ENCODE measurements at regions not wholly inside any gene's neighbourhood (a gene's known extent, or its start where the extent isn't known, plus 50 kb on each side); places are given as distances from the start of the nearest gene placed in this dataset.
A peak's percentile ranks its signal among the peaks of the same experiment; 100 is the strongest.

DNA sequence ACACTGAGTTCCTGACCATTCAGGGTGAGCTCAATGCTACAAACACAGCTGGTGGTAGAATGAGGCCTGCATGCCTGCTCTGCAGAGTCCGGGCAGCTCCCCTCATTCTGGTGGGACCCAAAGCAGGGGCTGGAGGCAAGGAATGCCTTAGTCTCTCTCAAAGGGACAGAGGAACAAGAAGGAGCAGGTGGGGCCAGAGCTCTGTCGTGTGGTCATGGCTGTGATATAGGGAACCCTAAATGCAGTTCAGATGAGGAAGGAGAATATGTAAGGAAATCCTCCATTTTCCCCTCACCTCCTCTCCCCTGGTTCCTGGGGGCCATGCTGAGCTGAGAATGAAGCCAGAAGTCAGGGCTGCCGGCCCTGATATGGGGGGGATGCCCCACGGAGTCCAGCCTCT, 334.3 kb downstream of the CYP26B1 start:
- TF ChIP-seq, protein P1, sequence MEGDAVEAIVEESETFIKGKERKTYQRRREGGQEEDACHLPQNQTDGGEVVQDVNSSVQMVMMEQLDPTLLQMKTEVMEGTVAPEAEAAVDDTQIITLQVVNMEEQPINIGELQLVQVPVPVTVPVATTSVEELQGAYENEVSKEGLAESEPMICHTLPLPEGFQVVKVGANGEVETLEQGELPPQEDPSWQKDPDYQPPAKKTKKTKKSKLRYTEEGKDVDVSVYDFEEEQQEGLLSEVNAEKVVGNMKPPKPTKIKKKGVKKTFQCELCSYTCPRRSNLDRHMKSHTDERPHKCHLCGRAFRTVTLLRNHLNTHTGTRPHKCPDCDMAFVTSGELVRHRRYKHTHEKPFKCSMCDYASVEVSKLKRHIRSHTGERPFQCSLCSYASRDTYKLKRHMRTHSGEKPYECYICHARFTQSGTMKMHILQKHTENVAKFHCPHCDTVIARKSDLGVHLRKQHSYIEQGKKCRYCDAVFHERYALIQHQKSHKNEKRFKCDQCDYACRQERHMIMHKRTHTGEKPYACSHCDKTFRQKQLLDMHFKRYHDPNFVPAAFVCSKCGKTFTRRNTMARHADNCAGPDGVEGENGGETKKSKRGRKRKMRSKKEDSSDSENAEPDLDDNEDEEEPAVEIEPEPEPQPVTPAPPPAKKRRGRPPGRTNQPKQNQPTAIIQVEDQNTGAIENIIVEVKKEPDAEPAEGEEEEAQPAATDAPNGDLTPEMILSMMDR (conservative IDR thresholded peaks at IDR 0.05; ENCODE audit: low read depth, low read length): no peak
- no peak for DNase-seq (ENCODE audit: low read depth)
- H3K4me3 ChIP-seq (ENCODE audit: low read length): no peak overlapping the region

DNA sequence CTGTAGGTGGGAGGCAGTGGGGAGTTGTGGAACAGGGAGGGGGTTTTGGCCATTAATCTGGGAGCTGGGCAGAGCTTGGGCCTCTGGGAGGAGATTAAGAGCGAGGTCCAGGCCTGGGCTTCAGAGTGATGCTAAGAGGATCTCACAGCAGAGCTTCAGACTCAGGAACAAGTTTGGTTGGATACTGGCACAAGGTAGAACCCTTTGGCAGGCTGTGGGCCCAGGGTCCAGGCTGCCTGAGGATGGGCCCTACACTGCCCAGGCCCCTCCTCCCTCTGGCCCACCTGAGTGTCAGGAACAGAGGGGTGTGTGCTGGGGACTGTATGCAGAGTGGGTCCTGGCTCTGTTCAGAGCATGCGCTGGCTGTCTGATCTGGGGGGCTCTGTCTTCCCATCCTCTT, 334.9 kb downstream of the CYP26B1 start:
- no peak for DNase-seq (ENCODE audit: low read depth)
- TF ChIP-seq, protein P1 (conservative IDR thresholded peaks at IDR 0.05; ENCODE audit: low read depth, low read length): no peak
- H3K4me3 ChIP-seq (ENCODE audit: low read length): no peak overlapping the region

DNA sequence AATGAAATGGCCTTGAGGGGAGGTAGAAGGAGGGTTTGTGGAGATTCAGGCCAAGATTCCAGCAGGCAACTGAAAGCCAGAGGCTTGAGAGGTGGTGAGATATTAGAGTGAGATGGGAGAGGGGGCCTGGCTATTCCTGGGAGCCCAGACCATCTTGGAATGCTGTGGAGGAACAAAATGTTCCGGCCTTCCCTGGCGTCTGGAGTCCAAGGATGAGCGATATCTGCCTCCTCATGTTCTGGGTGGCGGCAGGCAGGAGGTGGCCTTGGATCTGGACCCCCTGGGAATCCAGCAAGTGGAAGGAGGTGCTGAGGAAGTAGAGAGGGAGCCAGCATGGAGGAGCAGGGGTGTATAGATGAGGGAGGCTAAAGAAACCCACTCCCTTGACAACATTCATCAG, 335.9 kb downstream of the CYP26B1 start:
- H3K4me3 ChIP-seq (ENCODE audit: low read length): no peak overlapping the region
- DNase-seq (ENCODE audit: low read depth): no peak

DNA sequence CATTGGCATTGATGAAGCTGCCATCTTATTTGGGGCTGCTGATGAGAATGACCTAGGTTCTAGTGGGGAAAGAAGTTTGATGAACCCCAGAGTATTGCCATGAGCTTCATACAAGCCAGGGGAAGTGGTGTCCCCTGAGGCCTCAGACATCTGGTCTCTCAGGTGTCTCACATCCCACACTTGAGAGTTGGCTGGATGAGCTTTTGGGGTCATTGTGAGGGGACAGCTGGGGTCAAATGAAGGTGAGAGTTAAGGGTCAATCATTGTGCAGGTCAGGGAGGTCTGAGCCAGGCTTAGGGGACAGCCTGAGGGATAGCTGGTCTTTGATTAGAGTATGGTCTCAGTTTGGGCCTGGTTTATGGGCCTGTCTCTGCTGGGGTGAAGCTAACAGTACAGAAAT, 336.5 kb downstream of the CYP26B1 start:
- TF ChIP-seq, protein P1 (conservative IDR thresholded peaks at IDR 0.05; ENCODE audit: low read depth, low read length): no peak
- DNase-seq (ENCODE audit: low read depth): no peak
- no peak overlapping the region for H3K4me3 ChIP-seq (ENCODE audit: low read length)

More for the DNA sequence above, 335.9 kb downstream of the CYP26B1 start:
- TF ChIP-seq, protein P1 (conservative IDR thresholded peaks at IDR 0.05; ENCODE audit: low read depth, low read length): no peak

DNA sequence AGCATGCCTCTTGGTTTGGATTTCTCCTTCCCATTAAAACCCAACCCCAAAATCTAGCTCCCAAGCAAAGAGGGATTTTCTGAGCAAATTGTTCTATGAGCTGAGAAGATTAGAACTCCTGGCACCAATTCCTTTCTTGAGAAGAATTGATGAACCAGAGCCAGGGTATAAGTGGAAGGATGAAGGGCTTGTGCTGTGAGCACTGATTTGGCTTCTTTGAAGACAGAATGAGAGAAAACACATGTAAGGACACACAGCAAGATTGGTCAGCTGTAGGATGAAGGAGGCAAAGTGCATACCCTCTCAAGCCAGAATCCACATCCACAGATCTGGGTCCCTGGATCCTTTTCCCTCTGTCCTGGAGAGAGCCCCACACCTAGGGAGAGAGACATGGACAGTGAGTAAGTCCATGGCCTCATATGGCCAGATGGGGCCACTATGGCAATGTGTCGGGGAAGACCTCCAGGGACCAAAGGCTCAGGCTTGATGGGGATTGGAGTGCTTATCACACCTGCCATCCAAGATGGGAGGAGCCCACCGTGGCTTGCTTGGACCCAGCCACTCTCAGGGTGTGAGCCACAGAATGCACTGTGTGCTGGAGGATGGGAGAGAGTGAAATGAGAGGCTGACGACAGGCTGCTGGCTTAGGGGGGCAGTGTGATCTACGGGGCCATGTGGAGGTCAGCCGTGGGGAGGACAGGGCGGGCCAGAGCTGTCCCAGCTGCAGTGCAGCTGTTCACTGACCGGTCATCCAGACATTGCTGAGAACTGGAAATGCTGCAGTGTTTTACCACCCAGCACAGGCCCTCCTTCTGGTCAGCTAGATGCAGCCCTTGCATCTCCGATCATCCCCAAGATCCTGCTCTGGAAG, 339.8 kb downstream of the CYP26B1 start:
- DNase-seq (ENCODE audit: low read depth): no peak
- TF ChIP-seq, protein P1 (conservative IDR thresholded peaks at IDR 0.05; ENCODE audit: low read depth, low read length): no peak
- H3K4me3 ChIP-seq (ENCODE audit: low read length): no peak overlapping the region

DNA sequence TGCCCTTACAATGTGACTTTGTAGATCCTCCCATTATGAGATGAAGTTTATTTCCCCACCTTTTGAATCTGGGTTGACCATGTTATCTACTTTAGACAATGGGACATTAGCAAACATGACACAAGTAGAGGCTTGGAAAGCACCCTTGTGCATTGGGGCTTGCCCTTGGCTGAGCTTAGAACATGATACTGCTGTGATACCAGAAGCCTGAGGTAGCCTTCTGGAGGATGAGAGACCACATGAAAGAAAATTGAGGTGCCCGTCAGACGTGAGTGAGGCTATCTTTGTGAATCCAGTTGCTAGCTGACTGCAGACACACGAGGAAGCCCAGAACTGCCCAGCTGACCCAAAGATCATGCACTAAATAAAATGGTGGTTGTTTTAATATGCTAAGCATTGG, 341.2 kb downstream of the CYP26B1 start:
- DNase-seq (ENCODE audit: low read depth): no peak
- TF ChIP-seq, protein P1 (conservative IDR thresholded peaks at IDR 0.05; ENCODE audit: low read depth, low read length): no peak
- no peak overlapping the region for H3K4me3 ChIP-seq (ENCODE audit: low read length)

DNA sequence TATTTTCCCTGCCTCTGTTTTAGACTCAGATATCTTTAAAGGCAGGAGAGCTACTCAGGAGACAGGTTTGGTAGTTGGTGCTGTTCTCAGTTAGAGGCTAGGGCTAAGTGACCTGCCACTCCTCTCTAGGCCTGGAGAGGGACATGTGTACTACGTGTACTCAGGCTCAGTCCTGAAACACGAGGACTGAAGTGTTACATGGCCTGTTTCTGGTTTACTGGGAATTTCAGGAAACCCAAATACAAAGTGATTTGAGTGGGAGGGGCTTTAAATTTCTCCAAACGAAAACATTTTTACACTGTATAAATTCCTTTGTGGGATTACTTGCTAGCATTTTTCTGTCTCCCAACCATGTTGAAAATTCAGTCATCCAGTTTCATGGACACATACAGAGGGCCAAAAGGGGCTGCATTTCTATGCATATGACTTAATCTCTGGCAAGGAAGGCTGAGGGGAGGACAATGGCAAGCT, 343.3 kb downstream of the CYP26B1 start:
- TF ChIP-seq, protein P1 (conservative IDR thresholded peaks at IDR 0.05; ENCODE audit: low read depth, low read length): peak; percentile 30
- no peak overlapping the region for H3K4me3 ChIP-seq (ENCODE audit: low read length)
- DNase-seq (ENCODE audit: low read depth): no peak

Measured in retinal pigment epithelial cell (primary cell).